ENCODE measurements at regions not wholly inside any gene's neighbourhood (a gene's known extent, or its start where the extent isn't known, plus 50 kb on each side); places are given as distances from the start of the nearest gene placed in this dataset.

GRCh38 chr6:114592506-114592905 is 249.7 kb upstream of the HS3ST5 start:
- DNase-seq (ENCODE audit: low read depth in 6 of 9, low spot score in 9 of 9) = no peak
- H3K9me3 ChIP-seq (ENCODE audit: control insufficient read depth in 2 of 2, insufficient read depth in 1 of 2, low read length in 1 of 2) = no peaks in the 10 kb centered on the region
- H3K27ac ChIP-seq (ENCODE audit: low read depth in 1 of 2, low read length in 1 of 2) = no peak overlapping the region
- no peaks in the 10 kb centered on the region for H3K36me3 ChIP-seq (ENCODE audit: control insufficient read depth in 2 of 2, insufficient read depth in 2 of 2, low read length in 1 of 2)
- WGBS = 89% methylated on average over 4 of the region's 4 CpGs
- no peak overlapping the region for H3K4me3 ChIP-seq (ENCODE audit: low read length in 2 of 2)
- no peaks in the 10 kb centered on the region for H3K27me3 ChIP-seq (ENCODE audit: control insufficient read depth in 2 of 2, insufficient read depth in 1 of 2, low read length in 1 of 2)
- H3K4me1 ChIP-seq (ENCODE audit: control insufficient read depth in 2 of 2, insufficient read depth in 2 of 2, low read length in 2 of 2) = no peaks in the 10 kb centered on the region

- no peak overlapping the region for H3K27ac ChIP-seq (ENCODE audit: low read depth in 1 of 2, low read length in 1 of 2)
- no peaks in the 10 kb centered on the region for H3K9me3 ChIP-seq (ENCODE audit: control insufficient read depth in 2 of 2, insufficient read depth in 1 of 2, low read length in 1 of 2)
- no peak overlapping the region for H3K4me3 ChIP-seq (ENCODE audit: low read length in 2 of 2)
- 89% methylated on average over 5 of the region's 5 CpGs for WGBS
- no peaks in the 10 kb centered on the region for H3K36me3 ChIP-seq (ENCODE audit: control insufficient read depth in 2 of 2, insufficient read depth in 2 of 2, low read length in 1 of 2)
- no peaks in the 10 kb centered on the region for H3K27me3 ChIP-seq (ENCODE audit: control insufficient read depth in 2 of 2, insufficient read depth in 1 of 2, low read length in 1 of 2)
- H3K4me1 ChIP-seq (ENCODE audit: control insufficient read depth in 2 of 2, insufficient read depth in 2 of 2, low read length in 2 of 2) = no peaks in the 10 kb centered on the region
- no peak for DNase-seq (ENCODE audit: low read depth in 6 of 9, low spot score in 9 of 9)
Measured at GRCh38 chr6:114588726-114589125, 245.9 kb upstream of the HS3ST5 start.

GRCh38 chr6:114586298-114586697 is 243.5 kb upstream of the HS3ST5 start:
- 63% methylated on average over 2 of the region's 2 CpGs for WGBS
- no peaks in the 10 kb centered on the region for H3K9me3 ChIP-seq (ENCODE audit: control insufficient read depth in 2 of 2, insufficient read depth in 1 of 2, low read length in 1 of 2)
- H3K27ac ChIP-seq (ENCODE audit: low read depth in 1 of 2, low read length in 1 of 2) = no peak overlapping the region
- no peak overlapping the region for H3K4me3 ChIP-seq (ENCODE audit: low read length in 2 of 2)
- H3K27me3 ChIP-seq (ENCODE audit: control insufficient read depth in 2 of 2, insufficient read depth in 1 of 2, low read length in 1 of 2) = no peaks in the 10 kb centered on the region
- no peaks in the 10 kb centered on the region for H3K4me1 ChIP-seq (ENCODE audit: control insufficient read depth in 2 of 2, insufficient read depth in 2 of 2, low read length in 2 of 2)
- DNase-seq (ENCODE audit: low read depth in 6 of 9, low spot score in 9 of 9) = no peak
- H3K36me3 ChIP-seq (ENCODE audit: control insufficient read depth in 2 of 2, insufficient read depth in 2 of 2, low read length in 1 of 2) = no peaks in the 10 kb centered on the region

GRCh38 chr6:114581293-114581692 is 238.5 kb upstream of the HS3ST5 start:
- Histone ChIP-seq H3K36me3 (ENCODE audit: control insufficient read depth in 2 of 2, insufficient read depth in 2 of 2, low read length in 1 of 2) (no peaks in the 10 kb centered on the region), H3K4me1 (ENCODE audit: control insufficient read depth in 2 of 2, insufficient read depth in 2 of 2, low read length in 2 of 2) (no peaks in the 10 kb centered on the region), H3K27ac (ENCODE audit: low read depth in 1 of 2, low read length in 1 of 2) (no peak overlapping the region), H3K27me3 (ENCODE audit: control insufficient read depth in 2 of 2, insufficient read depth in 1 of 2, low read length in 1 of 2) (no peaks in the 10 kb centered on the region), H3K4me3 (ENCODE audit: low read length in 2 of 2) (no peak overlapping the region), H3K9me3 (ENCODE audit: control insufficient read depth in 2 of 2, insufficient read depth in 1 of 2, low read length in 1 of 2) (no peaks in the 10 kb centered on the region)
- no peak for DNase-seq (ENCODE audit: low read depth in 6 of 9, low spot score in 9 of 9)
- WGBS = 76% methylated on average over 2 of the region's 2 CpGs

GRCh38 chr6:114580882-114581281 is 238.1 kb upstream of the HS3ST5 start:
- H3K27me3 ChIP-seq (ENCODE audit: control insufficient read depth in 2 of 2, insufficient read depth in 1 of 2, low read length in 1 of 2) = no peaks in the 10 kb centered on the region
- no peak overlapping the region for H3K27ac ChIP-seq (ENCODE audit: low read depth in 1 of 2, low read length in 1 of 2)
- no peaks in the 10 kb centered on the region for H3K9me3 ChIP-seq (ENCODE audit: control insufficient read depth in 2 of 2, insufficient read depth in 1 of 2, low read length in 1 of 2)
- H3K4me3 ChIP-seq (ENCODE audit: low read length in 2 of 2) = no peak overlapping the region
- WGBS = 83% methylated on average over 3 of the region's 3 CpGs
- no peaks in the 10 kb centered on the region for H3K36me3 ChIP-seq (ENCODE audit: control insufficient read depth in 2 of 2, insufficient read depth in 2 of 2, low read length in 1 of 2)
- no peaks in the 10 kb centered on the region for H3K4me1 ChIP-seq (ENCODE audit: control insufficient read depth in 2 of 2, insufficient read depth in 2 of 2, low read length in 2 of 2)
- no peak for DNase-seq (ENCODE audit: low read depth in 6 of 9, low spot score in 9 of 9)

- DNase-seq (ENCODE audit: low read depth in 6 of 9, low spot score in 9 of 9) = no peak
- H3K9me3 ChIP-seq (ENCODE audit: control insufficient read depth in 2 of 2, insufficient read depth in 1 of 2, low read length in 1 of 2) = no peaks in the 10 kb centered on the region
- no peak overlapping the region for H3K4me3 ChIP-seq (ENCODE audit: low read length in 2 of 2)
- H3K27ac ChIP-seq (ENCODE audit: low read depth in 1 of 2, low read length in 1 of 2) = no peak overlapping the region
- no peaks in the 10 kb centered on the region for H3K27me3 ChIP-seq (ENCODE audit: control insufficient read depth in 2 of 2, insufficient read depth in 1 of 2, low read length in 1 of 2)
- no peaks in the 10 kb centered on the region for H3K4me1 ChIP-seq (ENCODE audit: control insufficient read depth in 2 of 2, insufficient read depth in 2 of 2, low read length in 2 of 2)
- H3K36me3 ChIP-seq (ENCODE audit: control insufficient read depth in 2 of 2, insufficient read depth in 2 of 2, low read length in 1 of 2) = no peaks in the 10 kb centered on the region
Measured at GRCh38 chr6:114579486-114579885, 236.7 kb upstream of the HS3ST5 start.

- H3K4me3 ChIP-seq (ENCODE audit: low read length in 2 of 2) = no peak overlapping the region
- no peaks in the 10 kb centered on the region for H3K27me3 ChIP-seq (ENCODE audit: control insufficient read depth in 2 of 2, insufficient read depth in 1 of 2, low read length in 1 of 2)
- H3K27ac ChIP-seq (ENCODE audit: low read depth in 1 of 2, low read length in 1 of 2) = no peak overlapping the region
- WGBS = 31% methylated on average over 1 of the region's 1 CpG
- no peaks in the 10 kb centered on the region for H3K36me3 ChIP-seq (ENCODE audit: control insufficient read depth in 2 of 2, insufficient read depth in 2 of 2, low read length in 1 of 2)
- DNase-seq (ENCODE audit: low read depth in 6 of 9, low spot score in 9 of 9) = no peak
- H3K9me3 ChIP-seq (ENCODE audit: control insufficient read depth in 2 of 2, insufficient read depth in 1 of 2, low read length in 1 of 2) = no peaks in the 10 kb centered on the region
- H3K4me1 ChIP-seq (ENCODE audit: control insufficient read depth in 2 of 2, insufficient read depth in 2 of 2, low read length in 2 of 2) = no peaks in the 10 kb centered on the region
Measured at GRCh38 chr6:114577109-114577508, 234.3 kb upstream of the HS3ST5 start.

- DNase-seq (ENCODE audit: low read depth in 6 of 9, low spot score in 9 of 9) = no peak
- Histone ChIP-seq H3K4me1 (ENCODE audit: control insufficient read depth in 2 of 2, insufficient read depth in 2 of 2, low read length in 2 of 2) (no peaks in the 10 kb centered on the region), H3K27me3 (ENCODE audit: control insufficient read depth in 2 of 2, insufficient read depth in 1 of 2, low read length in 1 of 2) (no peaks in the 10 kb centered on the region), H3K36me3 (ENCODE audit: control insufficient read depth in 2 of 2, insufficient read depth in 2 of 2, low read length in 1 of 2) (no peaks in the 10 kb centered on the region), H3K4me3 (ENCODE audit: low read length in 2 of 2) (no peak overlapping the region), H3K27ac (ENCODE audit: low read depth in 1 of 2, low read length in 1 of 2) (no peak overlapping the region), H3K9me3 (ENCODE audit: control insufficient read depth in 2 of 2, insufficient read depth in 1 of 2, low read length in 1 of 2) (no peaks in the 10 kb centered on the region)
- WGBS = 84% methylated on average over 4 of the region's 4 CpGs
Measured at GRCh38 chr6:114576330-114576729, 233.5 kb upstream of the HS3ST5 start.

- H3K4me3 ChIP-seq (ENCODE audit: low read length in 2 of 2) = no peak overlapping the region
- no peaks in the 10 kb centered on the region for H3K27me3 ChIP-seq (ENCODE audit: control insufficient read depth in 2 of 2, insufficient read depth in 1 of 2, low read length in 1 of 2)
- H3K27ac ChIP-seq (ENCODE audit: low read depth in 1 of 2, low read length in 1 of 2) = no peak overlapping the region
- no peaks in the 10 kb centered on the region for H3K9me3 ChIP-seq (ENCODE audit: control insufficient read depth in 2 of 2, insufficient read depth in 1 of 2, low read length in 1 of 2)
- H3K4me1 ChIP-seq (ENCODE audit: control insufficient read depth in 2 of 2, insufficient read depth in 2 of 2, low read length in 2 of 2) = no peaks in the 10 kb centered on the region
- no peak for DNase-seq (ENCODE audit: low read depth in 6 of 9, low spot score in 9 of 9)
- H3K36me3 ChIP-seq (ENCODE audit: control insufficient read depth in 2 of 2, insufficient read depth in 2 of 2, low read length in 1 of 2) = no peaks in the 10 kb centered on the region
- WGBS = 86% methylated on average over 3 of the region's 3 CpGs
Measured at GRCh38 chr6:114569669-114570068, 226.8 kb upstream of the HS3ST5 start.

GRCh38 chr6:114564302-114564933 is 221.6 kb upstream of the HS3ST5 start:
- WGBS = 88% methylated on average over 9 of the region's 9 CpGs
- Histone ChIP-seq H3K9me3 (ENCODE audit: control insufficient read depth in 2 of 2, insufficient read depth in 1 of 2, low read length in 1 of 2) (no peaks in the 10 kb centered on the region), H3K27me3 (ENCODE audit: control insufficient read depth in 2 of 2, insufficient read depth in 1 of 2, low read length in 1 of 2) (no peaks in the 10 kb centered on the region), H3K4me3 (ENCODE audit: low read length in 2 of 2) (no peak overlapping the region), H3K4me1 (ENCODE audit: control insufficient read depth in 2 of 2, insufficient read depth in 2 of 2, low read length in 2 of 2) (no peaks in the 10 kb centered on the region), H3K36me3 (ENCODE audit: control insufficient read depth in 2 of 2, insufficient read depth in 2 of 2, low read length in 1 of 2) (no peaks in the 10 kb centered on the region), H3K27ac (ENCODE audit: low read depth in 1 of 2, low read length in 1 of 2) (no peak overlapping the region)
- no peak for DNase-seq (ENCODE audit: low read depth in 6 of 9, low spot score in 9 of 9)

Measured in thymus (tissue), 11 donors.